ENCODE measurements at regions not wholly inside any gene's neighbourhood (a gene's known extent, or its start where the extent isn't known, plus 50 kb on each side); places are given as distances from the start of the nearest gene placed in this dataset.

- H2AFZ ChIP-seq (ENCODE audit: control insufficient read depth, low read length) = no peak overlapping the region
- no peaks in the 10 kb centered on the region for H3K36me3 ChIP-seq (ENCODE audit: control insufficient read depth in 2 of 2, extremely low read depth in 1 of 2, insufficient read depth in 2 of 2, low read length in 2 of 2)
- no peaks in the 10 kb centered on the region for H4K20me1 ChIP-seq (ENCODE audit: control insufficient read depth, extremely low read depth, insufficient read depth, low read length)
- no peak overlapping the region for H3K27ac ChIP-seq (ENCODE audit: control insufficient read depth, insufficient read depth, low read length)
- FAIRE-seq (no peak), DNase-seq (ENCODE audit: low read depth, low spot score) (no peak)
- H3K9me1 ChIP-seq (ENCODE audit: control insufficient read depth, extremely low read depth, insufficient read depth, low read length) = no peaks in the 10 kb centered on the region
- no peaks in the 10 kb centered on the region for H3K79me2 ChIP-seq (ENCODE audit: control insufficient read depth, insufficient read depth, low read length)
- H3K4me2 ChIP-seq (ENCODE audit: control insufficient read depth, extremely low read depth, insufficient read depth, low read depth, low read length) = no peak overlapping the region
- no peak overlapping the region for H3K9ac ChIP-seq (ENCODE audit: control insufficient read depth, extremely low read depth, insufficient read depth, low read length)
- no peaks in the 10 kb centered on the region for H3K27me3 ChIP-seq (ENCODE audit: control insufficient read depth, extremely low read depth, insufficient read depth, low read length)
- no peak overlapping the region for H3K4me3 ChIP-seq (ENCODE audit: control insufficient read depth in 2 of 3, extremely low read depth in 1 of 3, insufficient read depth in 2 of 3, low read depth in 1 of 3, low read length in 3 of 3)
- no peaks in the 10 kb centered on the region for H3K4me1 ChIP-seq (ENCODE audit: control insufficient read depth, extremely low read depth, insufficient read depth, low read length)
- TF ChIP-seq EZH2 (IDR thresholded peaks at IDR 0.05; ENCODE audit: low read length) = no peak
- TF ChIP-seq CTCF (optimal IDR thresholded peaks at IDR 0.05 in 1 of 3, IDR thresholded peaks at IDR 0.05 in 1 of 3, conservative IDR thresholded peaks at IDR 0.05 in 1 of 3; ENCODE audit: extremely low read depth in 1 of 3, insufficient read depth in 2 of 3, low read length in 3 of 3) = peak in 2 of 3 experiments; percentile 9 to 24
- no peaks in the 10 kb centered on the region for H3K9me3 ChIP-seq (ENCODE audit: control insufficient read depth, low read depth, low read length)
- dilution Hi-C loops (cut with MboI; ENCODE audit: extremely low pct_ligation_motif_present, low sequenced_read_pairs) = no loop called here
Observed at GRCh38 chr11:101390539-101390938, 193.3 kb downstream of the TRPC6 start.

- no peak overlapping the region for H3K27ac ChIP-seq (ENCODE audit: control insufficient read depth, insufficient read depth, low read length)
- H3K9me1 ChIP-seq (ENCODE audit: control insufficient read depth, extremely low read depth, insufficient read depth, low read length) = no peaks in the 10 kb centered on the region
- no peaks in the 10 kb centered on the region for H3K27me3 ChIP-seq (ENCODE audit: control insufficient read depth, extremely low read depth, insufficient read depth, low read length)
- H3K4me3 ChIP-seq (ENCODE audit: control insufficient read depth in 2 of 3, extremely low read depth in 1 of 3, insufficient read depth in 2 of 3, low read depth in 1 of 3, low read length in 3 of 3) = no peak overlapping the region
- FAIRE-seq = no peak
- no peaks in the 10 kb centered on the region for H3K36me3 ChIP-seq (ENCODE audit: control insufficient read depth in 2 of 2, extremely low read depth in 1 of 2, insufficient read depth in 2 of 2, low read length in 2 of 2)
- H3K9ac ChIP-seq (ENCODE audit: control insufficient read depth, extremely low read depth, insufficient read depth, low read length) = no peak overlapping the region
- dilution Hi-C loops (cut with MboI; ENCODE audit: extremely low pct_ligation_motif_present, low sequenced_read_pairs) = no loop called here
- H3K79me2 ChIP-seq (ENCODE audit: control insufficient read depth, insufficient read depth, low read length) = no peaks in the 10 kb centered on the region
- no peaks in the 10 kb centered on the region for H3K4me1 ChIP-seq (ENCODE audit: control insufficient read depth, extremely low read depth, insufficient read depth, low read length)
- no peak for TF ChIP-seq CTCF (optimal IDR thresholded peaks at IDR 0.05 in 1 of 3, IDR thresholded peaks at IDR 0.05 in 1 of 3, conservative IDR thresholded peaks at IDR 0.05 in 1 of 3; ENCODE audit: extremely low read depth in 1 of 3, insufficient read depth in 2 of 3, low read length in 3 of 3)
- no peak for TF ChIP-seq EZH2 (IDR thresholded peaks at IDR 0.05; ENCODE audit: low read length)
- H3K9me3 ChIP-seq (ENCODE audit: control insufficient read depth, low read depth, low read length) = no peaks in the 10 kb centered on the region
- H3K4me2 ChIP-seq (ENCODE audit: control insufficient read depth, extremely low read depth, insufficient read depth, low read depth, low read length) = no peak overlapping the region
- no peak for DNase-seq (ENCODE audit: low read depth, low spot score)
- H2AFZ ChIP-seq (ENCODE audit: control insufficient read depth, low read length) = no peak overlapping the region
- H4K20me1 ChIP-seq (ENCODE audit: control insufficient read depth, extremely low read depth, insufficient read depth, low read length) = no peaks in the 10 kb centered on the region
Observed at GRCh38 chr11:101369835-101370234, 214.0 kb downstream of the TRPC6 start.
